Muscle layer of duodenum (tissue), 2 donors: ENCODE measurements at regions not wholly inside any gene's neighbourhood (a gene's known extent, or its start where the extent isn't known, plus 50 kb on each side); places are given as distances from the start of the nearest gene placed in this dataset.
"Not testable (repeated sequence)": the region's sequence is repeated elsewhere in the genome, so short reads cannot be mapped to it uniquely, and the experiment has no call there.

Experiments used
- H3K27ac ChIP-seq: one replicate; pipeline ENCODE4 v1.7.0; 2013; ENCODE audit warnings: mild to moderate bottlenecking, low read length
- H3K27me3 ChIP-seq: one replicate; pipeline ENCODE4 v1.7.0; 2013; ENCODE audit warnings: low read depth, mild to moderate bottlenecking, control low read depth, low read length
- H3K36me3 ChIP-seq, 2 donors: one replicate each; pipeline ENCODE4 v1.7.0; 2013; ENCODE audit warnings: low read length in 2 of 2, control low read depth in 1 of 2, mild to moderate bottlenecking in 1 of 2; ENCODE audit not compliant: insufficient read depth in 2 of 2, control insufficient read depth in 1 of 2
- H3K4me1 ChIP-seq, 2 donors: one replicate each; pipeline ENCODE4 v1.7.0; 2013; ENCODE audit warnings: low read length in 2 of 2, mild to moderate bottlenecking in 2 of 2, control low read depth in 1 of 2, moderate library complexity in 1 of 2; ENCODE audit not compliant: insufficient read depth in 2 of 2, control insufficient read depth in 1 of 2
- H3K4me3 ChIP-seq, 2 donors: one replicate each; pipeline ENCODE4 v1.7.0; 2013; ENCODE audit warnings: low read length in 2 of 2, low read depth in 1 of 2, mild to moderate bottlenecking in 1 of 2
- H3K9me3 ChIP-seq, 2 donors: one replicate each; pipeline ENCODE4 v1.7.0; 2013; ENCODE audit warnings: low read length in 2 of 2, control low read depth in 1 of 2, mild to moderate bottlenecking in 1 of 2; ENCODE audit not compliant: control insufficient read depth in 1 of 2
- donor health status: healthy.

GRCh38 chr2:180829836-180830235 lies 150.6 kb upstream of the UBE2E3 start:
- H3K27me3 ChIP-seq, result no peaks in the 10 kb centered on the region
- H3K36me3 ChIP-seq, result no peaks in the 10 kb centered on the region
- no peak overlapping the region for H3K27ac ChIP-seq
- no peak overlapping the region for H3K4me3 ChIP-seq
- no peaks in the 10 kb centered on the region for H3K4me1 ChIP-seq
- no peaks in the 10 kb centered on the region for H3K9me3 ChIP-seq

- Histone ChIP-seq H3K4me1 (no peaks in the 10 kb centered on the region), H3K9me3 (no peaks in the 10 kb centered on the region), H3K4me3 (no peak overlapping the region), H3K27ac (no peak overlapping the region), H3K36me3 (no peaks in the 10 kb centered on the region), H3K27me3 (no peaks in the 10 kb centered on the region)
These were observed 151.1 kb upstream of the UBE2E3 start for GRCh38 chr2:180829261-180829660.

- Histone ChIP-seq H3K9me3 (no peaks in the 10 kb centered on the region), H3K4me1 (no peaks in the 10 kb centered on the region), H3K27me3 (no peaks in the 10 kb centered on the region), H3K36me3 (no peaks in the 10 kb centered on the region), H3K27ac (no peak overlapping the region), H3K4me3 (no peak overlapping the region)
These were observed 151.6 kb upstream of the UBE2E3 start for GRCh38 chr2:180828756-180829155.

- no peaks in the 10 kb centered on the region for H3K36me3 ChIP-seq
- H3K9me3 ChIP-seq, result no peaks in the 10 kb centered on the region
- no peaks in the 10 kb centered on the region for H3K4me1 ChIP-seq
- no peak overlapping the region for H3K27ac ChIP-seq
- no peaks in the 10 kb centered on the region for H3K27me3 ChIP-seq
- no peak overlapping the region for H3K4me3 ChIP-seq
These were observed 156.8 kb upstream of the UBE2E3 start for GRCh38 chr2:180823546-180824141.

- Histone ChIP-seq H3K9me3 (no peaks in the 10 kb centered on the region), H3K36me3 (no peaks in the 10 kb centered on the region), H3K4me1 (no peaks in the 10 kb centered on the region), H3K4me3 (no peak overlapping the region), H3K27me3 (no peaks in the 10 kb centered on the region), H3K27ac (no peak overlapping the region)
These were observed 161.3 kb upstream of the UBE2E3 start for GRCh38 chr2:180819106-180819505.

GRCh38 chr2:180818700-180819099 lies 161.7 kb upstream of the UBE2E3 start:
- not testable (repeated sequence) for H3K36me3 ChIP-seq, H3K27me3 ChIP-seq, H3K9me3 ChIP-seq, H3K4me1 ChIP-seq, H3K27ac ChIP-seq, H3K4me3 ChIP-seq

- Histone ChIP-seq H3K36me3 (no peaks in the 10 kb centered on the region), H3K27ac (no peak overlapping the region), H3K27me3 (no peaks in the 10 kb centered on the region), H3K4me3 (no peak overlapping the region), H3K9me3 (no peaks in the 10 kb centered on the region), H3K4me1 (no peaks in the 10 kb centered on the region)
These were observed 181.3 kb upstream of the UBE2E3 start for GRCh38 chr2:180799141-180799540.

- no peaks in the 10 kb centered on the region for H3K27me3 ChIP-seq
- H3K36me3 ChIP-seq, result no peaks in the 10 kb centered on the region
- H3K27ac ChIP-seq, result no peak overlapping the region
- no peak overlapping the region for H3K4me3 ChIP-seq
- no peaks in the 10 kb centered on the region for H3K9me3 ChIP-seq
- no peaks in the 10 kb centered on the region for H3K4me1 ChIP-seq
These were observed 189.5 kb upstream of the UBE2E3 start for GRCh38 chr2:180790891-180791290.

- Histone ChIP-seq H3K4me1 (no peaks in the 10 kb centered on the region), H3K4me3 (no peak overlapping the region), H3K9me3 (no peaks in the 10 kb centered on the region), H3K36me3 (no peaks in the 10 kb centered on the region), H3K27ac (no peak overlapping the region), H3K27me3 (no peaks in the 10 kb centered on the region)
These were observed 193.1 kb upstream of the UBE2E3 start for GRCh38 chr2:180787330-180787729.

GRCh38 chr2:180781276-180781675 lies 199.1 kb upstream of the UBE2E3 start:
- no peak overlapping the region for H3K27ac ChIP-seq
- H3K4me1 ChIP-seq, result no peaks in the 10 kb centered on the region
- no peak overlapping the region for H3K4me3 ChIP-seq
- no peaks in the 10 kb centered on the region for H3K27me3 ChIP-seq
- no peaks in the 10 kb centered on the region for H3K36me3 ChIP-seq
- no peaks in the 10 kb centered on the region for H3K9me3 ChIP-seq

- H3K4me1 ChIP-seq, result no peaks in the 10 kb centered on the region
- H3K4me3 ChIP-seq, result no peak overlapping the region
- H3K27ac ChIP-seq, result no peak overlapping the region
- H3K27me3 ChIP-seq, result no peaks in the 10 kb centered on the region
- H3K9me3 ChIP-seq, result no peaks in the 10 kb centered on the region
- H3K36me3 ChIP-seq, result no peaks in the 10 kb centered on the region
These were observed 202.1 kb upstream of the UBE2E3 start for GRCh38 chr2:180778291-180778690.

GRCh38 chr2:180776921-180777320 lies 203.5 kb upstream of the UBE2E3 start:
- Histone ChIP-seq H3K27ac (no peak overlapping the region), H3K4me3 (no peak overlapping the region), H3K9me3 (no peaks in the 10 kb centered on the region), H3K4me1 (no peaks in the 10 kb centered on the region), H3K36me3 (no peaks in the 10 kb centered on the region), H3K27me3 (no peaks in the 10 kb centered on the region)
